ENCODE measurements at regions not wholly inside any gene's neighbourhood (a gene's known extent, or its start where the extent isn't known, plus 50 kb on each side); places are given as distances from the start of the nearest gene placed in this dataset.

DNA sequence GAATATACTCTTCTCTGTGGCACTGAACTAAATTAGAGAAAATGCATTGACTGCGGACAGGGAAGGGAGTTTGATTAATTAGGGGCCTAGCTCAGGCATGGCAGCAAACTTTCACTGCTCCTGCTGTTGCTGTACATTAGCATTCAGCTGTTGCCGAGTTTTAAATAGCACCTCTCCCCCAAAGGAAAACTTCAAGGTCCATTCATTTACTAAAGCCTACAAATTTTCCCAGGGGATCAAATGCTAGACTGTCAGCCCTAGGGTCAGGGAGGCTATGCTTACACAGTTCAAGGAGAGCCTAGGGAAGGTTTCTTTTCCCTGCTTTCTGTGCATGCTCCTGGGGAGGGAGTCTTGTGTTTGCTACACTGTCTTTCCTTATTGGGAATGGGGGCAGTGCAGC lies 60.0 kb upstream of the GZMB start:
- Histone ChIP-seq H3K36me3 (ENCODE audit: insufficient read depth, low read length) (no peaks in the 10 kb centered on the region), H3K4me3 (ENCODE audit: low read length in 2 of 2) (no peak overlapping the region), H3K27me3 (ENCODE audit: insufficient read depth, low read length) (no peaks in the 10 kb centered on the region), H3K27ac (ENCODE audit: low read depth, low read length) (no peak overlapping the region), H3K9me3 (ENCODE audit: control insufficient read depth in 1 of 2, low read length in 2 of 2) (no peaks in the 10 kb centered on the region), H3K4me1 (ENCODE audit: insufficient read depth, low read length) (peaks cover 51% of the 10 kb centered on the region)
- ChIA-PET POLR2A (ENCODE audit: partially characterized antibody) (interaction anchor here (2.8 kb wide), 1 partner anchor 20 kb away, joined by 23 read pairs; no protein-coding TSS in a partner anchor), CTCF (ENCODE audit: partially characterized antibody) (interaction anchor here (1.5 to 2.0 kb wide), 4 partner anchors 12 to 19 kb away, joined by 4 to 17 read pairs (median 7); no protein-coding TSS in a partner anchor)
- H3K4me3 Mint-ChIP-seq: peak overlapping the region in 2 of 8 donors; percentile 6 to 43
- no peak for DNase-seq
- intact Hi-C loops (cut with micrococcal nuclease): loop anchor here (1.0 to 5.0 kb wide), 4 partner anchors 15 to 438 kb away; no protein-coding TSS in a partner anchor
- no peaks in the 10 kb centered on the region for H3K9me3 Mint-ChIP-seq
- H3K27ac Mint-ChIP-seq: peak overlapping the region in 5 of 7 donors; percentile 32 to 87 (median 85)
- peaks cover 16 to 21% (median 19%) of the 10 kb centered on the region in 4 donors for H3K4me1 Mint-ChIP-seq
- H3K36me3 Mint-ChIP-seq: no peaks in the 10 kb centered on the region
- no peaks in the 10 kb centered on the region for H3K27me3 Mint-ChIP-seq

DNA sequence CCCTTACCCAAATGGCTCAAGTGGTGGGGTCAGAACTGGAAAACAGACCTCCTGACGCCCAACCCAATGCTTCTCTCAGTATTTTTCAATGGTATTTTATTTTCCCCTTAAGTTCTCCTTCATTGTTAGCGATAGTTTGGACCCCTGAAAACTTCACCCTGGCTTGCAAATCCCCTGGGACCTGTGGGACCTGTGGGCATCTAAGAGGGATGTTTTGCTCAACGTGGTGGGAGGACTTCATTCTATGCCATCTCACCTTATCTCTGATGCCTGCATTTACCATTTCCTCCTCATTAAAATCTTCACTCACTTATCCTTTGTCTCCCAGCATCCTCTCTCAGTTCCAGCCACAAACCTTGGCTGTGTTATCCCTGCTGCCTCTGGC lies 59.4 kb upstream of the GZMB start:
- Mint-ChIP-seq H3K9me3 (no peaks in the 10 kb centered on the region), H3K4me1 (peaks cover 11 to 16% (median 16%) of the 10 kb centered on the region in 4 donors), H3K27ac (peak overlapping the region; percentile 70 to 87 (median 85)), H3K4me3 (peak overlapping the region in 7 of 8 donors; percentile 43 to 71 (median 62)), H3K36me3 (no peaks in the 10 kb centered on the region), H3K27me3 (no peaks in the 10 kb centered on the region)
- no peaks in the 10 kb centered on the region for H3K36me3 ChIP-seq (ENCODE audit: insufficient read depth, low read length)
- intact Hi-C loops (cut with micrococcal nuclease): loop anchor here (1.0 to 5.0 kb wide), 4 partner anchors 15 to 439 kb away; no protein-coding TSS in a partner anchor
- DNase-seq: no peak
- H3K27me3 ChIP-seq (ENCODE audit: insufficient read depth, low read length): no peaks in the 10 kb centered on the region
- H3K4me3 ChIP-seq (ENCODE audit: low read length in 2 of 2): peak overlapping the region in 1 of 2 donors; percentile 32
- no peak overlapping the region for H3K27ac ChIP-seq (ENCODE audit: low read depth, low read length)
- no peaks in the 10 kb centered on the region for H3K9me3 ChIP-seq (ENCODE audit: control insufficient read depth in 1 of 2, low read length in 2 of 2)
- peaks cover 47% of the 10 kb centered on the region for H3K4me1 ChIP-seq (ENCODE audit: insufficient read depth, low read length)
- ChIA-PET CTCF (ENCODE audit: partially characterized antibody) (interaction anchor here (1.5 to 2.0 kb wide), 5 partner anchors 12 to 18 kb away, joined by 4 to 17 read pairs (median 7); no protein-coding TSS in a partner anchor), POLR2A (ENCODE audit: partially characterized antibody) (interaction anchor here (1.4 to 2.8 kb wide), 2 partner anchors 16 to 19 kb away, joined by 9 to 23 read pairs; no protein-coding TSS in a partner anchor)

DNA sequence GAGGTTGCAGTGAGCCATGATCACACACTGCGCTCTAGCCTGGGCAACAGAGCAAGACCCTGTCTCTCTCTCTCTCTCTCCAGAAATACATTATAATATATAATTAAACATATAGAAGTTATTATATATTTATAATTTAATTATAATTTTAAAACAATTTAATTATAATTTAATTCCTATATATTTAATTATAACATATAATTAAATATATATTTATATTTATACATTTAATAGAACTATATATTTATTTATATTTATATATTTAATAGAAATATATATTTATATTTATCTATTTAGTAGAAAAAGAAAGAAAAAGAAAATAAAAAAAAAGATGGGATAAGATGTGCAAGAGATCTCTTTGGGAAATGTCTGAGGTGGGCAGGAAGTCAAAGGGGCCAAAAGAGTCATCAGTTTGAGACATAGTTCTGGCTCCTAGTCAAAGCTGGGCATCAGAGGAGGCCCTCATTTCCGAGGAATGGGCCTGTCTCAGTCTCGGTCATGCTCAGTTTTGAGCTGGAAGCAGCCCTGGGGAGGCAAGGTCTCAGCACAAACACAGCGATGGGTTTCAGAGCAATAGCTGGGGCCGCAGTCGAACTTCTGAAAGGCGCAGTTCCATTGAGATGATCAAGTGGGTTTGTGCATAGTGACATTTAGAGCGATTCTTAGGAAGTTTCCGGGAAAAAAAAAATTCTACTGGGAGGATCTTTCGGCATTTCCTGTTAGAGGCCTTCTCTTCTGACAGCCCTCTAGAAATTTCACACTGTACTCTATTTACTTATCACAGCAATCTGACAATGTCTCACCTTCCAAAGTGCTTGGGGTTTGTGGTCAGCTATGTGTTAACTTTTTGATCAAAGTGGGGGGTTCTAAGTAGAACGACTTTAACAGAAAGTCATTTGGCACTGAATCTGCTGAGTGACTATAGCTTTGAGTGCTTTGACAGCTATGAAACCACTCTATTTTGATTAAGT lies 58.7 kb upstream of the GZMB start:
- Mint-ChIP-seq H3K9me3 (no peaks in the 10 kb centered on the region), H3K4me3 (peak overlapping the region in 7 of 8 donors; percentile 43 to 71 (median 62)), H3K4me1 (peaks cover 11 to 17% (median 14%) of the 10 kb centered on the region in 4 donors), H3K27me3 (no peaks in the 10 kb centered on the region), H3K36me3 (no peaks in the 10 kb centered on the region), H3K27ac (peak overlapping the region; percentile 70 to 87 (median 85))
- Histone ChIP-seq H3K4me3 (ENCODE audit: low read length in 2 of 2) (peak overlapping the region in 1 of 2 donors; percentile 32), H3K9me3 (ENCODE audit: control insufficient read depth in 1 of 2, low read length in 2 of 2) (no peaks in the 10 kb centered on the region), H3K27me3 (ENCODE audit: insufficient read depth, low read length) (no peaks in the 10 kb centered on the region), H3K4me1 (ENCODE audit: insufficient read depth, low read length) (peaks cover 47% of the 10 kb centered on the region), H3K36me3 (ENCODE audit: insufficient read depth, low read length) (no peaks in the 10 kb centered on the region), H3K27ac (ENCODE audit: low read depth, low read length) (no peak overlapping the region)
- peak; percentile 71 to 82 (median 77) for DNase-seq
- ChIA-PET POLR2A (ENCODE audit: partially characterized antibody) (interaction anchor here (1.4 to 2.8 kb wide), 2 partner anchors 17 to 18 kb away, joined by 9 to 23 read pairs; no protein-coding TSS in a partner anchor), CTCF (ENCODE audit: partially characterized antibody) (interaction anchor here (1.5 to 2.0 kb wide), 5 partner anchors 11 to 18 kb away, joined by 4 to 17 read pairs (median 7); no protein-coding TSS in a partner anchor)
- intact Hi-C loops (cut with micrococcal nuclease): loop anchor here (1.0 to 5.0 kb wide), 4 partner anchors 14 to 440 kb away; no protein-coding TSS in a partner anchor

DNA sequence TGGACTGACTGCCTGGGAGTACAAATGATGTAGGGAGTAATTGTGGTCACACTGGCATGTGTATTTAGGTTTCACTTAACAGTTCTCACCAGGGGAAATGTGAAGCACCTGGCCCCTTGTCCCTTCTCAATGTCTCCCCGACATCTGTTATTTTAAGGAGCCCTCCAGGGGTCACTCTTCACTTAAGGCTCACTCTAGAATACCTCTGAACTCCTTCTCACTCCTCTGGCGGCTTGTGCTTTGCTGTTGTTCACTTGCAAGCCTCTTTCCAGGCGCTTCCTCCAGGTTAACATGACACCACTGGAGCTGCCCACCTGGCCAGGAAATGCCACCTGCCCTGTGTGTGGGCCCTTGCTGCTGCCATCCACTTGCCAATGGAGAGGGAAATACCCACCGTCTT lies 56.5 kb upstream of the GZMB start:
- intact Hi-C loops (cut with micrococcal nuclease): loop anchor here (5.0 kb wide), 1 partner anchor 442 kb away; no protein-coding TSS in a partner anchor
- no peaks in the 10 kb centered on the region for H3K27me3 ChIP-seq (ENCODE audit: insufficient read depth, low read length)
- ChIA-PET POLR2A (ENCODE audit: partially characterized antibody) (no interaction called here), CTCF (ENCODE audit: partially characterized antibody) (interaction anchor here (2.0 to 3.2 kb wide), 2 partner anchors 10 to 20 kb away, joined by 11 to 17 read pairs; no protein-coding TSS in a partner anchor)
- H3K4me3 ChIP-seq (ENCODE audit: low read length in 2 of 2): no peak overlapping the region
- Mint-ChIP-seq H3K9me3 (no peaks in the 10 kb centered on the region), H3K27me3 (no peaks in the 10 kb centered on the region), H3K4me1 (peaks cover 11 to 17% (median 14%) of the 10 kb centered on the region in 4 donors), H3K27ac (no peak overlapping the region), H3K4me3 (no peak overlapping the region), H3K36me3 (no peaks in the 10 kb centered on the region)
- no peaks in the 10 kb centered on the region for H3K36me3 ChIP-seq (ENCODE audit: insufficient read depth, low read length)
- H3K9me3 ChIP-seq (ENCODE audit: control insufficient read depth in 1 of 2, low read length in 2 of 2): no peaks in the 10 kb centered on the region
- H3K4me1 ChIP-seq (ENCODE audit: insufficient read depth, low read length): peaks cover 37% of the 10 kb centered on the region
- DNase-seq: no peak
- H3K27ac ChIP-seq (ENCODE audit: low read depth, low read length): no peak overlapping the region

DNA sequence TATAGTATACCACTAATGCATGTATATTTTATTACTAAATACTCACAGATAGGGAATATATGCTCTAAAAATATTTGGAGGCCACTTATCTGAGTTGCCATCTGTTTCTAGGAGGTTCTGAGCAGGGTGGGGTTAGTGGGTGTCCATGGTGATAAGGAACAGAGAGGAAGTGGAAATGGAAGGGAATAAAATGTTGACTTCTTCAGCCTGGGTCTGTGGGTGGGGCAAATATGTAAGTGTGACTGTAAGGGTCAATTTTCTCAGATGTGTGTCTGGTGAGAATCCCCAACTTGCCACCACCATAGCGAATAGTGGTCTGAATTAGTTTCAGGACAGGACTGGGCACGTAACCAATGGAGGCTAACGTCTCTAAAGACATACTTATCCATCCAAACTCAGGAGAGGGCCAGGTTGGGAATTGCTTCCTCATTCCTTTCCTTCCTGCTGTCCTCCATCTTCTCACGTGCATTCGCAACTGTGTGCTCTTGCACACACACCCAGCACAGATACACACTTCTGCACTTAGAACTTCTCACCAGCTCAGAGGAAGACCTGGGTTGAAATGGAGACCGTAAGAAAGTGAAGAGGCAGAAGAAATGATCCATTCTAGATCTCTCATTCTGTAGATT lies 54.2 kb upstream of the GZMB start:
- H3K9me3 ChIP-seq (ENCODE audit: control insufficient read depth in 1 of 2, low read length in 2 of 2): no peaks in the 10 kb centered on the region
- H3K36me3 ChIP-seq (ENCODE audit: insufficient read depth, low read length): no peaks in the 10 kb centered on the region
- H3K27me3 ChIP-seq (ENCODE audit: insufficient read depth, low read length): no peaks in the 10 kb centered on the region
- ChIA-PET CTCF (ENCODE audit: partially characterized antibody) (interaction anchor here (0.7 to 3.2 kb wide), 3 partner anchors 8 to 444 kb away, joined by 3 to 17 read pairs (median 3); no protein-coding TSS in a partner anchor), POLR2A (ENCODE audit: partially characterized antibody) (no interaction called here)
- H3K4me1 ChIP-seq (ENCODE audit: insufficient read depth, low read length): peaks cover 14% of the 10 kb centered on the region
- no peak overlapping the region for H3K4me3 ChIP-seq (ENCODE audit: low read length in 2 of 2)
- no peaks in the 10 kb centered on the region for H3K9me3 Mint-ChIP-seq
- intact Hi-C loops (cut with micrococcal nuclease): no loop called here
- no peaks in the 10 kb centered on the region for H3K36me3 Mint-ChIP-seq
- DNase-seq: no peak
- no peak overlapping the region for H3K27ac ChIP-seq (ENCODE audit: low read depth, low read length)
- no peak overlapping the region for H3K4me3 Mint-ChIP-seq
- peaks cover 0 to 2% of the 10 kb centered on the region in 2 donors for H3K27me3 Mint-ChIP-seq
- no peak overlapping the region for H3K27ac Mint-ChIP-seq
- peaks cover 8 to 13% (median 10%) of the 10 kb centered on the region in 4 donors for H3K4me1 Mint-ChIP-seq

Data from CD4-positive, alpha-beta memory T cell (primary cell).